NOMO-1 treated with DMSO at 0.1 percent for 48 hours (cell line): ENCODE measurements at regions not wholly inside any gene's neighbourhood (a gene's known extent, or its start where the extent isn't known, plus 50 kb on each side); places are given as distances from the start of the nearest gene placed in this dataset.
"Not testable (repeated sequence)": the region's sequence is repeated elsewhere in the genome, so short reads cannot be mapped to it uniquely, and the experiment has no call there.

Source experiments
- DNase-seq: peaks from one replicate; lab custom pipeline; 2025; ENCODE audit not compliant: unreplicated experiment; lab: John Stamatoyannopoulos, UW

DNA sequence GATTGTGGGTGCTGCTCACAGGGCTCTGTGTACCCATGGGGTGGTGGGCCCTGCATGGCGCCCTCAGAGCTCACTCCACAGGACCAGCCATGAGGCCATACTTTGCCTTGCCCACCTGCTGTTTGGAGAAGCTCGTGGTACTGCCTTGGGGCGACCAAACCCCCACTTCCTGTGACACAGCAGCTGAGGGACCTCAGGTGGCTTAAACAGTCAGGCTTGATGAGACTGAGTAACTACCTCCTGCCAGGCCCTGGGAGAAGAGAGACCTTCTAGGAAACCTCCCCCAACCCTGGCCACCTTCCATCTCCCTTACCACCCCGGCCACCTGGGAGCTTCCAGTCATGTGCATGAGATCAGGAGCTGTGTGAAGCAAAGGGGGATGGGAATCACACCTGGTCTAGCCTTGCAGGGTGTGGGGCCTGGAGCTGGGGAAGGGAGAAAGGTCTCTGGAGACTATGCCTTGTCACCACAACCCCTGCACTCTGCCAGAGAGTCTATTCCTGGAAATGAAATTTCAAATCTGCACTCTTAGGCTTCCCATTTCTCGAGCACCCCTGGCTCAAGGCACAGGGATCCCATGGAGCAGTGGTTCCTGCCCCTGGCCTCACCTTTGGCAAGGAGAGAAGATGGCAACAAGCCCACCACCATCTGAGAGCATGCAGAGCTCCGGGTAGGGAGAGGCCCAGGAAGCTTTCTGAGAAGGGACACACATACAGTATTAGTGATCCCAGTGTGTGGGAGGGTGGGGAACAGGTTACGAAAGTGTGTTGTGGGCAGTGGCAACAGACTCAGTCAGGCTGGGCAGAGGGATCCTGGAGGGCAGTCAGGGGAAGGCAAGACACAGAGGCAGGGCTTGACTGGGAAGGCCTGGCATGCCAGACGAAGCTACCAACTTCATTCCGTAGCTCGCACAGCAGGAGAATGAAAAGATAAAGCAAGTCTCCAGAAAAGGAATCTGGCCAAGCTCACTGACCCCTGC is 125.0 kb downstream of the URI1 start:
- no peak for DNase-seq

- DNase-seq: not testable (repeated sequence)
These were observed 126.0 kb downstream of the URI1 start for GRCh38 chr19:30067956-30068506.

- no peak for DNase-seq
These were observed 126.7 kb downstream of the URI1 start for GRCh38 chr19:30068528-30069395.

GRCh38 chr19:30069535-30070197 is 127.6 kb downstream of the URI1 start:
- DNase-seq: no peak

- no peak for DNase-seq
These were observed 128.3 kb downstream of the URI1 start for GRCh38 chr19:30070198-30070967.

GRCh38 chr19:30070968-30071632 is 129.1 kb downstream of the URI1 start:
- DNase-seq: no peak

GRCh38 chr19:30071871-30072270 is 129.8 kb downstream of the URI1 start:
- DNase-seq: no peak

- DNase-seq: no peak
These were observed 131.3 kb downstream of the URI1 start for GRCh38 chr19:30073152-30074000.

- DNase-seq: no peak
These were observed 132.1 kb downstream of the URI1 start for GRCh38 chr19:30074096-30074495.

GRCh38 chr19:30074741-30075715 is 133.0 kb downstream of the URI1 start:
- no peak for DNase-seq

- DNase-seq: no peak
These were observed 134.1 kb downstream of the URI1 start for GRCh38 chr19:30076101-30076551.

GRCh38 chr19:30076751-30077670 is 135.0 kb downstream of the URI1 start:
- no peak for DNase-seq

- DNase-seq: no peak
These were observed 135.9 kb downstream of the URI1 start for GRCh38 chr19:30077851-30078355.

- no peak for DNase-seq
These were observed 136.4 kb downstream of the URI1 start for GRCh38 chr19:30078381-30078910.

GRCh38 chr19:30079200-30079599 is 137.2 kb downstream of the URI1 start:
- no peak for DNase-seq

- DNase-seq: no peak
These were observed 140.1 kb downstream of the URI1 start for GRCh38 chr19:30082168-30082567.
